ENCODE measurements at regions not wholly inside any gene's neighbourhood (a gene's known extent, or its start where the extent isn't known, plus 50 kb on each side); places are given as distances from the start of the nearest gene placed in this dataset.
A peak's percentile ranks its signal among the peaks of the same experiment; 100 is the strongest.

DNA sequence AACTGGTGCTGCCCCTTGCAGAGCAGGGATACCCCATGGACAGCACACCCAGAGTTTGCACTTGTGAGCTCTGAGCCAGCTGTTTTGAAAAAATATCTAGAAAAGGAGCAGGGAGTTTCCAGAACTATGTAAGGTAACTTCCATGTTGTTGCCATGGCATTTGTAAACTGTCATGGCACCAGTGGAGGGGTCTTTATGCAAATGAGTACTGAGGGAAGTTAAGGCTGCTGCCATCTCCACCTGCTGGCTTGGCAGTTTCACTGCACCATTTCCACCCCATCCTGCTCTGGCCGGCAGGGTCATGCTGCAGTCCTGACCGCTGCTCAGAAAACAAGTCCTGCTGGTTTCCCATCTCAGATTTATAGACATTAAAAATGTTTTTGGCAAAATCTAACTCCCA, 52.3 kb upstream of the SNTG2 start:
- no peak for DNase-seq (ENCODE audit: low read depth)

DNA sequence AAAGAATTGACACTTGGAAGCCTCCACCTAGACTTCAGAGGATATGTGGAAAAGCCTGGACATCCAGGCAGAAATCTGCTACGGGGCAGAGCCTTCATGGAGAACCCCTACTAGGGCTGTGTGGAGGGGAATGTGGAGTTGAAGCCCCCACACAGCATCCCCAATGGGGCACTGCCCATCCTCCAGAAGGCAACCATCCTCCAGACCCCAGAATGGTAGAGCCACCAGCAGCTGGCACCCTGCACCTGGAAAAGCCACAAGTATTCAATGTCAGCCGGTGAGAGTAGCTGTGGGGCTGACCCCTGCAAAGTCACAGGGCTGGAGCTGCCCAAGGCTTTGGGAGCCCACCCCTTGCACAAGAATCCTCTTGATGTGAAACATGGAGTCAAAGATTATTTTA, 53.6 kb upstream of the SNTG2 start:
- DNase-seq (ENCODE audit: low read depth): no peak

DNA sequence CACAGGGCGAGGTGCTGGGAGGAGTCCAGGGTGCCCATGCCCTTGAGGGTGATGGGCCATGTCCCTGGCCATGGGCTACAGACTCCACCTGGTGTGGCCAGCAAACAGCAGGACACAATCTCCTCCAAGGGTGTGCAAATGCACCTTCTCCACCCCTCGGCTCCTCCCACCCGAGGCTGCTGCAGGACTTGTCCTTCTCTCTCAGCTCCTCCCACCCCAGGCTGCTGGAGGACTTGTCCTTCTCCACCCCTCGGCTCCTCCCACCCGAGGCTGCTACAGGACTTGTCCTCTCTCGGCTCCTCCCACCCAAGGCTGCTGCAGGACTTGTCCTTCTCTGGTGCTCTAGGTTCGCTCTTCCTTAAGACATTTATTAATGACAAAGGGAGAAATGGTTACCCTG, 57.3 kb upstream of the SNTG2 start:
- no peak for DNase-seq (ENCODE audit: low read depth)

DNA sequence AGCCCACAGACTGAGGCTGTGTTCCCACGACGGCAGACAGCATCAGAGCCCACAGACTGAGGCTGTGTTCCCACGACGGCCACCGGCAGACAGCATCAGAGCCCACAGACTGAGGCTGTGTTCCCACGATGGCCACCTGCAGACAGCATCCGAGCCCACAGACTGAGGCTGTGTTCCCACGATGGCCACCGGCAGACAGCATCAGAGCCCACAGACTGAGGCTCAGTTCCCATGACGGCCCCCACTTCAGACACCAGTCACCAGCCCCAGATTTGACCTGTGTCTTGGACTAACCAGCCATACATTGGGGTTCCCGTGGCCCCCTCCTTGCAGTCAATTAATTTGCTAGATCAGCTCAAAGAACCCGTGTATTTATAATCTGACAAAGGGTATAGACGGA, 57.8 kb upstream of the SNTG2 start:
- no peak for DNase-seq (ENCODE audit: low read depth)

DNA sequence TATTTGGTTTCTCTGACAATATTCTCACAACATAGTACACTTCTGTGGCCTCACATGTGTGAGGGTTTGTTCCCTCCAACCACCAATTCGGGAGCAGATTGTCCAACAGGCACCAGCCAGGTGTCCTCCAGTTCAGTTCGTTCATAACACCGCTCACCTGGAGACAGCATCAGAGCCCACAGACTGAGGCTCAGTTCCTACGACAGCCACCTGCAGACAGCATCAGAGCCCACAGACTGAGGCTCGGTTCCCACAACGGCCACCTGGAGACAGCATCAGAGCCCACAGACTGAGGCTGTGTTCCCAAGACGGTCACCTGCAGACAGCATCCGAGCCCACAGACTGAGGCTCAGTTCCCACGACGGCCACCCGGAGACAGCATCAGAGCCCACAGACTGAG, 58.2 kb upstream of the SNTG2 start:
- DNase-seq (ENCODE audit: low read depth): no peak

DNA sequence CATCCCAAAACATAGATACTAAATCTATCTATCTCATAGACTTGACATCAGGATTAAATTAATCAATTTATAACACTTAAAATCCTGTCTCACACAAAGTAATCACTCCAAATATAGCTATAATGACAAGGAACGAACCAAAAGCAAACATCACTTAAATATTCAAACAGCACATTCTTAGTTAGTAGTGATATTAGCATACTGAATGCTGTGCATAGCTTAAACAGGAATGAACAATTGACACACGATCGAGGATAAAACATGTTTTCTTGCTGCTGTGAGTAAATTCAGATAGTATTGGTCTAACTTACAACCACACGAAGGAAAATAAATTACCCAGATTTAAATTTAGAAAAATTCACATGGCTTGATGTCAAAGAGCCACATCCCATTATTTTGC, 58.9 kb upstream of the SNTG2 start:
- DNase-seq (ENCODE audit: low read depth): no peak

DNA sequence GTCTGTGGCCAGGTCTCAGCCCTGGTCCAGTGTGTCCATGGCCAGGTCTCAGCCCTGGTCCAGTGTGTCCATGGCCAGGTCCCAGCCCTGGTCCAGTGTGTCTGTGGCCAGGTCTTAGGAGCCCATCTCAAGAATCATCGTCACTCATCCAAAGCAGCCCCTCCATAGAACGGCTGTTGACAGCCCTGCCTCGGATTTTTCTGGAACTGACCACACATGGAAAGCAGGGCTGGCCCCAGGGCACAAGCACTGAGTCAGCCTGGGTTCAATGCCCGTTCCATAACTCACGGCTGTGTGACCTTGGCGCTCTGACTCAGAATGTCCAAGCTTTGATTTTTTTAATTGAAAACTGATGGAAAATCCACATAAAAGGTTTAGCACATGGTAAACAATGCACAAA, 59.9 kb upstream of the SNTG2 start:
- peak; percentile 50 for DNase-seq (ENCODE audit: low read depth)

DNA sequence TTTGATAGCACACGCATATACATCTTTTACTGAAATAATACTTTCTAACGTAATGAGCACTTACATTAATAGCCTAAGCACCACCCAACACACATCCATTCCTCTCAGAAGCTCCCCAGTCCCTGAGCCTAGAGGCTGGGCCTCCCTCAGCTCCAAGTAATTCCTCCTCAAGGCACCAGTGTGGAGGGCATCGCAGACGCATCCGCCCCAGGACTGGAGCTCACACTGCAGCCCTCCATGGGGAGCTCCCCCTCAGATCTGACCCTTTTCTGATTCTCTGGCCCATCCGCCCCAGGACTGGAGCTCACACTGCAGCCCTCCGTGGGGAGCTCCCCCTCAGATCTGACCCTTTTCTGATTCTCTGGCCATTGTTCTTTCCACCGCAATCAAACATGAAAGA, 60.4 kb upstream of the SNTG2 start:
- DNase-seq (ENCODE audit: low read depth): no peak

DNA sequence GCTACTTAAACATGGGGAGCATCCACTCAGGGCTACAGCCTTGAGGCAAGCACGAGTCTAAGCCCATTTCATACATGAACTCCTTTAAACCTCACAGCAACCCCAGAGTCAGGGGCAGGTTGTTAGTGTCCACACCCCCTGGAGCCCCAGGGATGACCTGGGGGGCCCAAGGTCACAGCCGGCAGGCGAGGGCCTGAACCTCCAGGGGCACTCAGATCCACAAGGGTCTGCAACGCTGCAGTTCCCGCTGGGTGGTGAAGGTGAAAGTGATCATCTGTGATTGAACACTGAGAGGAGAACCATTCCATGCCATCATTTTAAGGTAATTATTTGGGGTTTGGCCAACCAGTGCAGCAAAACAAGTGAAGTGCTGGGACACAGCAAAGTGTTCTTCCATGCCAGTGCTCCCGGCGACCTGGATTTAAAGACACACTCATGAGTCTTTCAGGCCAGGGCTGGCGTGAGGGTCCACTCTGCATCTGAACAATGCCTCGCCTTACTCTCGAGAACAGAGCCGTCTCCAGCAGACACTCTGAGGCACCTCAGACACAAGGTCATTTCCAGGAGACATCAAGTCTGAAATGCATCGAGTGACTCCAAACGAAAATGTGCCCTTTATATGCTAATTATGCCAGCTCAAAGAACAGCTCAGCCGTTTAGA, 61.6 kb upstream of the SNTG2 start:
- no peak for DNase-seq (ENCODE audit: low read depth)

DNA sequence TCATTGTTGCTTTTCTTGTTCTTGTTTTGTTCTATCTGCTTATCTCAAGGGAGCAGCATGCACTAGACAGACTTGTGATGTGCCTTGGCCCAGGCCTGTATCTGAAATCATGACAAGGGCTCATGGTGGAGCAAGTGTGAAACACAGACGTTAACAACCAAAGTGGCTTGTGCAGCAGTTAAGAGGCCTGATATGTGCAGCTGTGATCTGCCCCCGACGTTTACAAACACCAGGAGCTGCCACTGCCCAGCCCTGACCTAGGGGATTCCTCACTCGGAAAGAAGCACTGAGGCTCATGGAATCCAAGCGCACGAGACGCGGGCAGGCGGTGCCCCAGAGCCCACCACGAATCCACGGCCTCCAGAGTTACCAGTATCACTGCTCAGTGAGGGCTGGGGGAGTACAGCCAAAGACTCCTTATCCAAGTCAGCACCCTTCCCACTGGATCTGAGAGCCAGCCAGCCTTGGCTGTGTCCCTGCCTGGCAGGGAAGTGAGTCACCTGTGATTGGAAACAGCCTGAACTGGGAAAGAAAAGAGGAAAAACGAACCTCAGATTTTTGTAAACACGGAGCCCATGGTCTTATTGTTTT, 62.3 kb upstream of the SNTG2 start:
- DNase-seq (ENCODE audit: low read depth): no peak

DNA sequence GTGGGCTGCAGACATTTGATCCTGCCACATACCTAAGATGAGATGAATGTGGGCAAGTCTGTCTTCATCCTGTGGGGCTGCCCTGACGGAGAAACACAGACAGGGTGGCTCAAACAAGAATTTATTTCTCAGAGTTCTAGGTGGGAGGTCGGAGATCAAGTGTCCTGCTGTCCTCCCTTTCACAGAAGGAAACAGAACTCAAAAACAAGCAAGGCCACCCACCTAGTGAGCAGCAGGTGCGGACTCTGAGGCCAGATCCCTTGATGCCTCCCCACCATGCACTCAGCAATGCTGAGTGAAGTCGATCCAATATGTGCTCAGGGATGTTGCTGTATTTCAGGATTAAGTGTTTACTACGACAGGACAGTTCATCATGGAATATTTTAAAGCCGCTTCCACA, 63.0 kb upstream of the SNTG2 start:
- no peak for DNase-seq (ENCODE audit: low read depth)

DNA sequence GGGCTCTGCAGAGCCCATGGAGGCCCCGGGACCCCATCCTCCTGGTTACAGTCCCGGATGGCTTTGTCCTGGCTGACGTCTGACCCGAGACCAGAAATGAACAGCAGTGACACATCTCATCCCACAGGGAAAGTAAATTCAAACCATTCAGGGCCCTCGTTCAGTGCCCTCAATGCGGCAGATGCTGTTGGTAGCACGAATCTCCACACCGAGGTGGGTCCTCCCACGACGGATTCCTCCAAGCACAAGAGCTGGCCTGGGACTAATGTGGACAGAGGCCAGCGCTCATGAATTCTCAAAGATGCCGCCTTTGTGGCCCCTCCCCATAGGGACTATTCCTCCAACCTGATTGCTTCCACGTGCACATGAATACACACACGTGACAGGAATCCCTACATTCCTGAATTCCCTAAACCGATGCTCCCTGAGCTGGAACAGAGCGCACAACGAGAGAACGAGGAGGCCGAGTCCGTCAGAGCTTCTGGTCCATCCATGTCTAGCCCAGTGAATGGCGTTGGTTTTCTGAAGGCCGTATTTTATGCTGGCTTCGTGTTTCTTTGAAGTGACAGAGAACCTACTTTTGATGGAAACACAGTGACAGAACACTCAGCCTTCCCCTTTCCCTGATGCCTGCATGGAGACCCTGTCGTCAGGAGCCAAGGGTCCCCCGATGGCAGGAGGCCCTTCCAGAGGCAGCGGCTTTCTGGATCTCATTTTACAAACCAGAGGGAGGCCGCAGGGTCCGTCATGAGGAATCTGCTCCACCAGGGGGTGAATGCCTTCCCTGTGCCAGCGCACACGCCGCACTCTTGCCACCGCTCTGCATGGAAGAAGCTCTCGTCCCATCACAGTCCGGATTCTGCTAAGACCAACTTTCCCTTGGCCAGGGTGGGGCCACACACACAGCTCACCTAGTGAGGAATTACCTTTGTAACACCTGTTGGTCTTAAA, 64.3 kb upstream of the SNTG2 start:
- no peak for DNase-seq (ENCODE audit: low read depth)

DNA sequence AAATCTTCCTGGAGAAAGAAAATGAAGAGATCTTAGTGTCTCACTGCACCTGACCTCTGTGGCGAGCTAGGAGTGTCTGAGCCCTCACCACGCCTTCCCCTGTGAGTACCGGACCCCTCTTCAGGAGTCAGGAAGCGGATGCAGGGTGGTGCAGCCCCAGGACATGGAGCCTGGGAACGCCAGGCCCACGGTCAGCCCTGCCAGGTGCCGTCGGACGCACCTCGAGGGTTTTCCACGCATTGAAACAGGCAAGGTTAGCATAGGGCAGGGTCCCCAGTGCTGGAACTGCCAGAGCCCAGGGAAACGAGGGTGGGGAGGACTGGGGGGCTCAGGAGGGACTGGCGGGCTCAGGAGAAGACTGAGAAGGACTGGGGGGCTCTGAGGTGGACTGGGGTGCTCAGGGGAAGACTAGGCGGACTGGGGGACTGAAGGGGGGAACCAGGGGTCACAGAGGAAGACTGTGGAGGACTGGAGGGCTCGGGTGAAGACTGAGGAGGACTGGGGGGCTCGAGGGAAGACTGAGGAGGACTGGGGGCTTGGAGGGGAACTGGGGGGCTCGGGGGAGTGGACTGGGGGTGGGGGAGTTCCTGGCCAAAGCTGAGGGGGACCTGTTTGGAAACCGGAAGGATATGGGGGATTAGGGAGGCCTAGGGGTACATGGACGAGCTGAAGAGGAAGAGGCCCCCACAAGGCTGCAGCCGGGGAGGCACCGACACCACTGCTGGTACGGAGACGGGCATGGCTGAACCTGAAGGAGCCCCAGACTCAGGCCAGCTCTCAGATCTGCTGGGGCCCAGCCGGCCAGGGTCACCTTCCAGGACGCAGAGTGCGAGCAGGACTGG, 65.2 kb upstream of the SNTG2 start:
- DNase-seq (ENCODE audit: low read depth): no peak

DNA sequence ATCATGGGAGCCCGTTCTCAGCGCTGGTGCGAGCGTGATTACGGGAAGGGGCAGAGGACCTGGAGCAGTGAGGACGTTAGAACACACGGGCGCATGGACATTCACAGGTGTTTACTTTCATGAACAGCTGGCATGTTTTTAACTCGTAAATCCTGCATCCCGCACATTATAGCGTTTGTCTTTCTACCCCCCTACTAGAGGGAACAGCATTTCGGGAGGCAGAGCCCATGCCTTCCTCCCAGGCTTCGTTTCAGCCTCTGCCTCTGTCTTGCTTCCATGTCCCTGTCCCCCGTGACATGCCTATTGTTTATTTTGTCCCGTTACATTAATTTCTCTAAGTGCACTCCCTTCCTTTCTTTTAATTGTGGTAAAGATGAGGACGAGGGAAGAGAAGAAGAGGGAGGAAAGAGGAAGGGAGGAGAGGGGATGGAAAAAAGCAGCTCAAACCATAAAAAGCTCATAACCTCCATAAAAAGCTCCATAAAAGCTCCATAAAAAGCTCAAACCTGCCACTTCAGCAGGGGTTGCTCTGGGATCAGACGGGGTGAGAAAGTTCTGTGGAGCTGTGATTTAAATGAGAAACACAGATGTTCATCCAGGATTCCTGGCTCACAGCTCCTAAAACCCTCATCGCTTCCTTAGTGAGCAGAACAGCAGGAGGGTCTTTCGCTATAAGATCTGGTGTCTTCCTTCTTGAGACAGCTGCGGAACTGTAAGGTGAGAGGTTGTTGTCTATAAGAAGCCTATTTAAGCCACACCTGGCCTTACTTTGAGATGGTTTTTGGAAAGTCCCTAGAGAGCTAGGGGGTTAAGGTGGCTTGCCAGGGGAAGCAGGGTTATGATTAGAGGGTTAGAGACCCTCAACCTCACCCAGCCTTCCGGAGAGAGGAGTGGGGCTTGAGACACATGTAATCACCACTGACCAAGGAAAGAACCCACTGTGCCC, 66.6 kb upstream of the SNTG2 start:
- DNase-seq (ENCODE audit: low read depth): no peak

DNA sequence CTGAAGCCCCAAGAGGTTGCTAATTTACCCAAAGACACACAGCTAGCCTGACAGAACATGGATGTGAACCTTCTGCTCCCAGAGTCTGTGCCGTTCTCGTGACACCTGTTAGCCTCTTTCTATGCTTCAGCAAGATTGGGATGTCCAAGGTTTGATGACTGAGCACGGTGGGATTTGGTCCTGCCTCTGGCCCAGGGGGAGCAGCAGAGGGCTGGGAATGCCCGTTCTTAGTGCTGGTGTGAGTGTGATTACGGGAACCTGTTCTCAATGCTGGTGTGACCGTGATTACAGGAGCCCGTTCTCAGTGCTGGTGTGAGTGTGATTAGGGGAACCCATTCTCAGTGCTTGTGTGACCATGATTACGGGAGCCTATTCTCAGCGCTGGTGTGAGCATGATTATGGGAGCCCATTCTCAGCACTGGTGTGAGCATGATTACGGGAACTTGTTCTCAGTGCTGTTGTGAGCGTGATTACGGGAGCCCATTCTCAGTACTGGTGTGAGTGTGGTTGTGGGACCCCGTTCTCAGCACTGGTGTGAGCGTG, 67.3 kb upstream of the SNTG2 start:
- no peak for DNase-seq (ENCODE audit: low read depth)

DNA sequence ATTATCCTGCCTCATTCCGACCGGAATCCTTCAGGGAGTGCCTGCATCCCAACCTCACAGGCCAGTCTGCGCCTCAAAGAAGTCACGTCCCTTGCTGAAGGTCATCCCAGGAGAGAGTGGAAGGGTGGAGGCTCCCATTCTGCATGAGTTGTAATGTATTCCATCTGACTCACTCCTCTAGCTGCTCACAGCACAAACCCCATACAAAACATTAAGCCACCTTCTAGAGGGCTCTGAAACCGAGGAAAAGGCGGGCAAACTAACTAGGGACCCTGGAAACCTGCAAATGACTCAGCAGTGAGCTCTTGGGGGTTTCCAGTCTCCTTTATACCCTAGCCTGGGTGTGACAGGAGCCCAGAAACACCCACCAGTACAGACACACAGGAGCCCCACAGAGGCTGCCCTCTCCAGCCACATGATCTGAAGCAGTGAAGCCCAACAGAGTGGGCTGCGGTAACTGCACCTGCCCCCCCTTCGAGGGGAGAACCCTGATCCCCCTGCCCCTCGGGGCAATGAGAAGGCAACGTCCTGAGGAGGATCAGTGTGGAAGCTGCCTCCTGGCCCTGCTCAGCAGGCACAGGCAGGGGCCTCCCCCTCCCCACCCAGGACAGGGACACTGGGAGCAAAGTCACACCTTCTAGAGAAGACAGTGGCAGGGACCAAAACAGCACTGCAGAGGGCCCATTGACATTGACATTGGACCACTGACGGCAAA, 69.3 kb upstream of the SNTG2 start:
- peak; percentile 47 for DNase-seq (ENCODE audit: low read depth)

DNA sequence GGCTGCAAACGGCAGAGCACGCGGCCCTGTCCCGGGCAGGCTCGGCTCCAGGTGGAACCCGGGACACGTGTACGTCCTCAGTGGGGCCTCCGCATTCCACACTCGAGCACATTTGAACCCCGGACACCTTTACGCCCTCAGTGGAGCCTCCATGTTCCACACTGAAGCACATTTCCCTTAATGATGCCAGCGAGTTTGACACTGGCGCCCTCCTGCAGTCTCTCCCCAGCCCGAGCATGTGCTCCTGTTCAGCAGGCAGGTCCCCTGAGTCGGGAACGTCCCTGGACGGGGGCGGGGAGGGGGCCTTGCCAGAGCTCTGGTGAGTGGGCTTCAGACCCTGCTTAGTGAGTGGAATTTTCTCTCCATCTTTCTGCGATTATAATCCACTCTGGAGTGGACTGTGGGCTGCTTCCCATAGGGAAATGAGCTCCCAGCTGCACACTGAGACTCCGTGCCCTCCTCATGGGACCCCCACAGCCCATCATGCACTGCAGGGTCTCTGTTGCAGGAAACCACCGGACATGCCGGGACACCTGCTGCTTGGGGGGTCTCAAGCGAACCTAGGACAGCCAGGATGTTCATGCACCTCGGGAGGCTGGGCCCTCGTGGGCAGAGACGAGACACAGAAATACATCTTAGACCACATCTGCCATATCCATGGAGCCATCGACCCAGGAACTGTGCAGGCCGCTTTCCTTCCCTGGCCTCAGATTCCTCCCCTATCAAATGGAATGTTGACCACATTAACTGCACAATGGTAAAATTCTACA, 70.3 kb upstream of the SNTG2 start:
- DNase-seq (ENCODE audit: low read depth): no peak

DNA sequence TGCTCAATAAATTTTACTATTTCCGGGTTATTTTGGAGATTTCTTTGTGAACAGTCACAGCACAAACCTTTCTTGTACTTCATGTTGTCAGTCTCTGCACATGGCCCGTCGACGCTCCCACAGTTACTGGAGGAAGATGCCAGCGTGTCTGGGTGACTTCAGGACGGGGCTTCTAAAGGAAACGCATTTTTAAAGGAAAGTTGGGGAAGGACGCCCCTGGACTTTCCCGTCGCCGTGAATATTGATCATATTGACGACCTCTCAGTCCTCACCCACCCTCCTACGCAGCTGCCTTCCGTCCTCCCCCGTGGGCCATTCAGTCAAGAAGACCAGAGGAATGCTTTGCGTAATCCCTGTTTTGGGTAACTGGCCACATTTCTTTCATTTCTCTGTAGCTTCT, 71.1 kb upstream of the SNTG2 start:
- no peak for DNase-seq (ENCODE audit: low read depth)

DNA sequence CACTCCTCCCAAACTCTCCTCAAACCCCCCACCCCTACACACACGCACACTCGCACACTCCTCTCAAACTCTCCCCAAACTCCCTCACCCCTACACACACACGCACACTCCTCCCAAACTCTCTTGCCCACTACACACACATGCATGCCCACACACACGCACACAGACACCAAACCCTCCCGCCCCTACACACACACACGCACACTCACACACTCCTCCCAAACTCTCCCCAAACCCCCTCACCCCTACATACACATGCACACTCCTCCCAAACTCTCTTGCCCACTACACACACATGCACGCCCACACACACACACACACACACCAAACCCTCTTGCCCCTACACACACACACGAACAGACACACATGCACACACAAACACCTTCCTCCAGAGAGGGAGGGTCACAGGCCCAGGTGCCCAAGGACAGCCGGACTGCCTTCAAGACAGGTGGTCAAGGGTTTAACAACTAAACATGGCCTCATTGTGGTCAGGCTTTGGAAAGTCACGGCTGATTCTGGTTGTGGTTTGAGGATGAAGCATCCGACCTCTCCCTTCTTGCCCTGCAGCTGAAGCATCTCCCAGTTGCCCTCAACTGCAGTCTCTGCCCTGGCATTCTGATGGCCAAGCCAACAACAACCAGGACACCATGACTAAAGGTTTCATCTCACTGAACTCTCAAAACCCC, 72.3 kb upstream of the SNTG2 start:
- DNase-seq (ENCODE audit: low read depth): no peak
